ENCODE measurements at regions not wholly inside any gene's neighbourhood (a gene's known extent, or its start where the extent isn't known, plus 50 kb on each side); places are given as distances from the start of the nearest gene placed in this dataset.

GRCh38 chr12:89212339-89212771 lies 139.9 kb downstream of the DUSP6 start:
- H3K4me3 ChIP-seq = no peak overlapping the region
- WGBS, 2 donors (ENCODE audit: low coverage in 1 of 2) = 41 to 45% methylated on average over 3 of the region's 3 CpGs
- H3K9me3 ChIP-seq = no peaks in the 10 kb centered on the region
- peak; percentile 83 for ATAC-seq
- no peaks in the 10 kb centered on the region for H3K36me3 ChIP-seq
- peaks cover 0 to 12% (median 0%) of the 10 kb centered on the region in 3 donors for H3K4me1 ChIP-seq
- TF ChIP-seq POLR2A (IDR thresholded peaks at IDR 0.05) = no peak
- TF ChIP-seq EP300 (IDR thresholded peaks at IDR 0.05) = no peak
- TF ChIP-seq POLR2AphosphoS5 (IDR thresholded peaks at IDR 0.05) = peak; percentile 12
- TF ChIP-seq, protein P1, sequence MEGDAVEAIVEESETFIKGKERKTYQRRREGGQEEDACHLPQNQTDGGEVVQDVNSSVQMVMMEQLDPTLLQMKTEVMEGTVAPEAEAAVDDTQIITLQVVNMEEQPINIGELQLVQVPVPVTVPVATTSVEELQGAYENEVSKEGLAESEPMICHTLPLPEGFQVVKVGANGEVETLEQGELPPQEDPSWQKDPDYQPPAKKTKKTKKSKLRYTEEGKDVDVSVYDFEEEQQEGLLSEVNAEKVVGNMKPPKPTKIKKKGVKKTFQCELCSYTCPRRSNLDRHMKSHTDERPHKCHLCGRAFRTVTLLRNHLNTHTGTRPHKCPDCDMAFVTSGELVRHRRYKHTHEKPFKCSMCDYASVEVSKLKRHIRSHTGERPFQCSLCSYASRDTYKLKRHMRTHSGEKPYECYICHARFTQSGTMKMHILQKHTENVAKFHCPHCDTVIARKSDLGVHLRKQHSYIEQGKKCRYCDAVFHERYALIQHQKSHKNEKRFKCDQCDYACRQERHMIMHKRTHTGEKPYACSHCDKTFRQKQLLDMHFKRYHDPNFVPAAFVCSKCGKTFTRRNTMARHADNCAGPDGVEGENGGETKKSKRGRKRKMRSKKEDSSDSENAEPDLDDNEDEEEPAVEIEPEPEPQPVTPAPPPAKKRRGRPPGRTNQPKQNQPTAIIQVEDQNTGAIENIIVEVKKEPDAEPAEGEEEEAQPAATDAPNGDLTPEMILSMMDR (IDR thresholded peaks at IDR 0.05) = no peak
- peak overlapping the region in 2 of 4 donors; percentile 36 to 50 for H3K27ac ChIP-seq
- H3K27me3 ChIP-seq = no peaks in the 10 kb centered on the region

- H3K9me3 ChIP-seq = no peaks in the 10 kb centered on the region
- peaks cover 0 to 12% (median 0%) of the 10 kb centered on the region in 3 donors for H3K4me1 ChIP-seq
- no peak overlapping the region for H3K4me3 ChIP-seq
- no peak overlapping the region for H3K27ac ChIP-seq
- TF ChIP-seq, protein P1 (IDR thresholded peaks at IDR 0.05) = no peak
- TF ChIP-seq POLR2A (IDR thresholded peaks at IDR 0.05) = no peak
- TF ChIP-seq EP300 (IDR thresholded peaks at IDR 0.05) = no peak
- TF ChIP-seq POLR2AphosphoS5 (IDR thresholded peaks at IDR 0.05) = no peak
- H3K36me3 ChIP-seq = no peaks in the 10 kb centered on the region
- ATAC-seq = no peak
- H3K27me3 ChIP-seq = no peaks in the 10 kb centered on the region
- 89 to 100% methylated on average over 1 of the region's 1 CpG for WGBS, 2 donors (ENCODE audit: low coverage in 1 of 2)
Observed at GRCh38 chr12:89211456-89211855, 140.8 kb downstream of the DUSP6 start.

GRCh38 chr12:89210277-89210676 lies 142.0 kb downstream of the DUSP6 start:
- no peaks in the 10 kb centered on the region for H3K27me3 ChIP-seq
- TF ChIP-seq POLR2AphosphoS5 (IDR thresholded peaks at IDR 0.05) = no peak
- no peak for TF ChIP-seq POLR2A (IDR thresholded peaks at IDR 0.05)
- no peak for TF ChIP-seq EP300 (IDR thresholded peaks at IDR 0.05)
- TF ChIP-seq, protein P1 (IDR thresholded peaks at IDR 0.05) = no peak
- no peak overlapping the region for H3K27ac ChIP-seq
- peaks cover 0 to 12% (median 0%) of the 10 kb centered on the region in 3 donors for H3K4me1 ChIP-seq
- H3K9me3 ChIP-seq = no peaks in the 10 kb centered on the region
- 74 to 92% methylated on average over 2 of the region's 2 CpGs for WGBS, 2 donors (ENCODE audit: low coverage in 1 of 2)
- no peaks in the 10 kb centered on the region for H3K36me3 ChIP-seq
- H3K4me3 ChIP-seq = no peak overlapping the region
- no peak for ATAC-seq

DNA sequence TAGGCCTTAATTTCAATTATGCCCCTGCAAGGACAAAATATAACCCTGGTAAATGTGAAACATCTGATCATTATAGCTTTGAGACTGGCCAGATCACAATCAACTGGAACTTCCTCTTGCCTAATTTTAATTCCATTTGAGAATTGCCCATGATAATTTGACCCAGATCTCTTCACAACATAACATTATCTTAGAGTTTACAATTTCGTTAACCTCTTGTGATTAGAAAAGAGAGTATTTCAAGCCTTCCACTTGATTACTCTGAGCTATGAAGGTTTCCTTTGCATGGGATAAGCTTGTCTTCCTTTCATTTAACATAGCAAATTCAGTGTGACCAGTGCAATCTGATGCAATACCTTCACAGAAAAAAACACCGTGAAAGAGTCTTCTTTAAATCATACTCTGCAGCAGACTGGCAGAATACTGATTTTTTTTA lies 143.6 kb downstream of the DUSP6 start:
- Histone ChIP-seq H3K36me3 (no peaks in the 10 kb centered on the region), H3K4me1 (peaks cover 0 to 12% (median 0%) of the 10 kb centered on the region in 3 donors), H3K27ac (no peak overlapping the region), H3K27me3 (no peaks in the 10 kb centered on the region), H3K9me3 (no peaks in the 10 kb centered on the region), H3K4me3 (no peak overlapping the region)
- TF ChIP-seq POLR2A (IDR thresholded peaks at IDR 0.05) (no peak), POLR2AphosphoS5 (IDR thresholded peaks at IDR 0.05) (no peak), EP300 (IDR thresholded peaks at IDR 0.05) (no peak)
- no peak for ATAC-seq
- 67 to 83% methylated on average over 2 of the region's 2 CpGs for WGBS, 2 donors (ENCODE audit: low coverage in 1 of 2)

GRCh38 chr12:89206390-89206789 lies 145.9 kb downstream of the DUSP6 start:
- no peak overlapping the region for H3K4me3 ChIP-seq
- no peaks in the 10 kb centered on the region for H3K4me1 ChIP-seq
- H3K9me3 ChIP-seq = no peaks in the 10 kb centered on the region
- peak; percentile 43 for ATAC-seq
- no peaks in the 10 kb centered on the region for H3K27me3 ChIP-seq
- TF ChIP-seq, protein P1 (IDR thresholded peaks at IDR 0.05) = no peak
- TF ChIP-seq EP300 (IDR thresholded peaks at IDR 0.05) = no peak
- TF ChIP-seq POLR2AphosphoS5 (IDR thresholded peaks at IDR 0.05) = no peak
- TF ChIP-seq POLR2A (IDR thresholded peaks at IDR 0.05) = no peak
- no peak overlapping the region for H3K27ac ChIP-seq
- no peaks in the 10 kb centered on the region for H3K36me3 ChIP-seq
- 50% methylated on average over 1 of the region's 1 CpG; no CpG with 5 or more reads in 1 of the 2 donors for WGBS, 2 donors (ENCODE audit: low coverage in 1 of 2)

Data from gastroesophageal sphincter (tissue), 4 donors.